KMS-11 (cell line): ENCODE measurements at regions not wholly inside any gene's neighbourhood (a gene's known extent, or its start where the extent isn't known, plus 50 kb on each side); places are given as distances from the start of the nearest gene placed in this dataset.

ENCODE experiments used
- H2AFZ ChIP-seq: fragments of 200-600 bp; sonication (generic); 2 replicates; pipeline ENCODE4 v1.6.1; 2016; ENCODE audit warnings: antibody characterized with exemption, mixed run types, low read depth
- H3K27ac ChIP-seq: fragments of 200-600 bp; sonication (generic); 2 replicates; pipeline ENCODE4 v1.6.1; 2016; ENCODE audit warnings: mild to moderate bottlenecking, mixed run types
- H3K27me3 ChIP-seq: fragments of 200-600 bp; sonication (generic); 2 replicates; pipeline ENCODE4 v1.6.1; 2017; ENCODE audit warnings: mild to moderate bottlenecking, low read depth, mixed run types, moderate library complexity; ENCODE audit not compliant: insufficient read depth
- H3K36me3 ChIP-seq: fragments of 200-600 bp; sonication (generic); 2 replicates; pipeline ENCODE4 v1.6.1; 2017; ENCODE audit warnings: mild to moderate bottlenecking, mixed run types; ENCODE audit not compliant: insufficient read depth
- H3K4me1 ChIP-seq: fragments of 200-600 bp; sonication (generic); 2 replicates; pipeline ENCODE4 v1.6.1; 2016; ENCODE audit warnings: mild to moderate bottlenecking, low read depth, mixed run types; ENCODE audit not compliant: poor library complexity, severe bottlenecking
- H3K4me2 ChIP-seq: fragments of 200-600 bp; sonication (generic); 2 replicates; pipeline ENCODE4 v1.7.0; 2016; ENCODE audit warnings: mild to moderate bottlenecking, mixed run types
- H3K4me3 ChIP-seq: fragments of 200-600 bp; sonication (generic); IDR thresholded peaks from 2 replicates; pipeline ENCODE4 v1.6.1; 2017; ENCODE audit warnings: low read depth, low read length, mixed read lengths; ENCODE audit not compliant: insufficient read depth
- H3K79me2 ChIP-seq: fragments of 200-600 bp; sonication (generic); 2 replicates; pipeline ENCODE4 v1.6.1; 2016; ENCODE audit warnings: low read depth, mixed run types; ENCODE audit not compliant: insufficient read depth
- H3K9ac ChIP-seq: fragments of 200-600 bp; sonication (generic); 2 replicates; pipeline ENCODE4 v1.6.1; 2016; ENCODE audit warnings: mild to moderate bottlenecking, mixed run types
- H4K20me1 ChIP-seq: fragments of 200-600 bp; sonication (generic); 2 replicates; pipeline ENCODE4 v1.6.1; 2016; ENCODE audit warnings: mild to moderate bottlenecking, mixed run types; ENCODE audit not compliant: insufficient read depth
- CTCF ChIP-seq: fragments of 200-600 bp; sonication (generic); conservative IDR thresholded peaks from 2 replicates; pipeline ENCODE4 v1.6.1; 2017; ENCODE audit warnings: low read depth, mild to moderate bottlenecking, antibody characterized with exemption, low read length, moderate library complexity, mixed read lengths

DNA sequence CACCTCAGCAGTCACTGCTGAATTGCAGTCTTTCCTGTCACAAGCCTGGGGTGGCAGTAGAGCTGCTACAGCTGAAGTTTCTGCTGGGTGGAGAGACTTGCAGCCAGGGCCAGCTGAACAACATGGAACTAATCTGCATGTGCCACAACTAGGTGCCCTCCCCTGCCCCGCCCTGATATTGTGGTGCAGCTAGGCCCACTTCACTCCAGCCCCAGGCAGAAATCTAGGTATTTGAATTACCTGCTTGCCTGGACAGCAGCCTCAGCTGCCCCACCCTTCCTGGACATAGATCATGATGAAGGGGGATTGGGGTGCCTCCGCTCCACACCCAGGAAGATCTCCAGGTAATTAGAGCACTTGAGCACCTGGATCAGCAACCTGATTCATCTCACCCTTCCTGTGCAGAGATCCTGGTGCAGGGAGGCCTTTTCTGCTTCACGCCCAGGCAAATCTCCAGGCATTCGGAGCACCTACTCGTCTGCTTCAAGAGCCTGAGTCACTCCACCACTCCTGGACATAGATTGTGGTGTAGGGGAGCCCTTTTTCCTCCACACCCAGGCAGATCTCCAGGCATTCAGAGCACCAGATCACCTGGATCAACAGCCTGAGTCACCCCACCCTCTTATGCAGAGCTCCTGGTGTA is 477.0 kb downstream of the SOX5 start:
- TF ChIP-seq CTCF = no peak
- Histone ChIP-seq H3K4me2 (no peak overlapping the region), H2AFZ (no peak overlapping the region), H3K27me3 (no peaks in the 10 kb centered on the region), H3K27ac (no peak overlapping the region), H3K79me2 (no peaks in the 10 kb centered on the region), H3K4me3 (no peak overlapping the region), H3K9ac (no peak overlapping the region), H4K20me1 (no peaks in the 10 kb centered on the region), H3K4me1 (no peaks in the 10 kb centered on the region), H3K36me3 (no peaks in the 10 kb centered on the region)

DNA sequence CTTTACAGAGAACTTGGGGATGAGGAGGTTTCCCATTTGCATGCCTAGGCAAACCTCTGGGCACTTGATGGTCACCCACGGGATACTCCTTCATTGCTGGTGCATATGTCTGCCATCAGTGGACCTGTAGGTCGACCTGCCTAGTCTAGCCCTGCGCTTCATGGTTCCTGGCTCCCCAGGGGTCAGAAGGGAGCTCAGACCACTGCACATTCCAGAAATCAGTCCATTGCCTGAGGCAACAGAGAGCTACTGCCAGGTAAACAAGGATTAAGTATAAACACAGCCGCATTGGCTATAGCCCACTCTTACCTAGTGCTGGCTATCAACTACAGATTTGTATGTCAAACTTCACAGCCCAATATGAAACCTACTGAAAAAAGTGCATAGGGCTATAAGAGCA is 476.4 kb downstream of the SOX5 start:
- Histone ChIP-seq H3K27me3 (no peaks in the 10 kb centered on the region), H2AFZ (no peak overlapping the region), H3K4me3 (no peak overlapping the region), H3K36me3 (no peaks in the 10 kb centered on the region), H3K27ac (no peak overlapping the region), H3K4me1 (no peaks in the 10 kb centered on the region), H3K9ac (no peak overlapping the region), H3K4me2 (no peak overlapping the region), H3K79me2 (no peaks in the 10 kb centered on the region), H4K20me1 (no peaks in the 10 kb centered on the region)
- no peak for TF ChIP-seq CTCF

DNA sequence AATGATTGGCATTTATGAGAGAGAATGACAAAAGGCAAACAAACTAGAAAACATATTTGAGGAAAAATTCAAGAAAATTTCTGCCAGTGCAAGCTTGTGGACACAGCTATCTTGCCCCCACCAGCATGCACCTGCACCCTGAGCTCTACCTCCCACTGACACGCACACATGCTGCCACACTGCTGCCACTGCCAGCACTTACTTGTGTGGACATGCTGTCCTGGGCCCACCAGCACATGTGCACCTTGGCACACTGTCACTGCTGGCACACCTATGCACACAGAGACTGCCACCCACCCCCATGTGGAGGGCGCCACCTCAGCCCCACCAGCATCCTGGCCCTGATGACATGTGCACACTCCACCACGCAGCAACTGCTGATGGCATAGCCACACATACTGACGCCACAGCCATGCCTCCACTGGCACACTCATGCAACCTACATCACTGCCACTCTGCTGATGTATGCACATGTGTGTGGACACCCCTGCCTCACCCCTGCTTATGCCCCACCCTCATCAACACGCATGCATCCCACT is 475.0 kb downstream of the SOX5 start:
- TF ChIP-seq CTCF = no peak
- no peaks in the 10 kb centered on the region for H4K20me1 ChIP-seq
- H3K36me3 ChIP-seq = no peaks in the 10 kb centered on the region
- no peak overlapping the region for H3K27ac ChIP-seq
- no peaks in the 10 kb centered on the region for H3K4me1 ChIP-seq
- H3K79me2 ChIP-seq = no peaks in the 10 kb centered on the region
- no peak overlapping the region for H3K4me2 ChIP-seq
- no peaks in the 10 kb centered on the region for H3K27me3 ChIP-seq
- H3K9ac ChIP-seq = no peak overlapping the region
- H3K4me3 ChIP-seq = no peak overlapping the region
- no peak overlapping the region for H2AFZ ChIP-seq
